ENCODE measurements at regions not wholly inside any gene's neighbourhood (a gene's known extent, or its start where the extent isn't known, plus 50 kb on each side); places are given as distances from the start of the nearest gene placed in this dataset.

DNA sequence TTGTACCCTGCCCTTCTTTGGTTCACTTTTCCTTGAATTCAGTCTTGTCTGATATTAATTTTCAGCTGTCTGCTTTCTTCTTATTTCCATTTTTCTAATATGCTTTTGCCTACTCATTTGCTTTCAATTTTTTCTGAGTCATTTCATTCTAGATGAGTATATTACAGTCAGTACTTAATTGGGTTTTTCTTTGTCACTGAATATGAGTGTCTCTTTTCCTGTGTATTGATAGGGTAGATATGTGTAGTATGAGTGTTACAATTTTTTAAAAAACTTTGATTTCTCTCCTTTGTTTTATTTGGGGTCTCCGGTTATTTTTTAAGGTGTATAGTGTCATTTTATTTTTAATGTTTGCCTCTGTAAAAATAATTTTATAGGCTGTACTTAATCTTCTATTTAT lies 222.2 kb downstream of the IDS start:
- no peak overlapping the region for H3K27ac Mint-ChIP-seq
- CTCF ChIA-PET = no interaction called here

DNA sequence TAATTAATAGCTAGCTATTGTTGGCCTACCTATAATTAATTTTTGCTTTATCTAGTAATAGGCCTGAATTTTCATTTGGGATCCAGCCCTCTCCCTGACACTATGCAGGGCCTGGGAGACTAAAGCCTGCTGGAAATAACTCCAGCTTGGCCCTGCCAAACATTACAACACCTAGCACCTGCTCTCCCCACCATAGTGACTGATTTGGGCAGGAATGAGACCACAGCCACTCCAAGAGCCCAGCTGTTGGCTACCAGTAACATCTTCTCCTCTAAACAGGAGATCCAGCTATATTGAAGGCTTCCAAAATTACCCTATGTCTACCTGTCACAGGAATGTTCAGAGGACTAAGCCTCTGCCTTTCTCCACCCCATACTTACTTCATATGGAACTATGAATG lies 225.1 kb downstream of the IDS start:
- Mint-ChIP-seq H3K9me3 (no peaks in the 10 kb centered on the region), H3K36me3 (ENCODE audit: low read depth) (no peaks in the 10 kb centered on the region), H3K27ac (no peak overlapping the region), H3K4me3 (no peak overlapping the region), H3K4me1 (ENCODE audit: low read depth) (no peaks in the 10 kb centered on the region), H3K27me3 (no peaks in the 10 kb centered on the region)
- no peaks in the 10 kb centered on the region for H3K9me3 ChIP-seq (ENCODE audit: control insufficient read depth in 1 of 2, insufficient read depth in 1 of 2, low read length in 2 of 2)
- intact Hi-C loops (cut with DNase I, micrococcal nuclease) = no loop called here
- DNase-seq = no peak
- no peak for ATAC-seq (ENCODE audit: poor library complexity)
- no peak overlapping the region for H3K27ac ChIP-seq (ENCODE audit: low read depth in 1 of 2, low read length in 2 of 2)
- no peaks in the 10 kb centered on the region for H3K27me3 ChIP-seq (ENCODE audit: control insufficient read depth in 1 of 2, insufficient read depth in 2 of 2, low read length in 2 of 2)
- no peaks in the 10 kb centered on the region for H3K4me1 ChIP-seq (ENCODE audit: insufficient read depth, low read length)
- no peak overlapping the region for H3K4me3 ChIP-seq (ENCODE audit: low read length)
- TF ChIP-seq, protein P1, sequence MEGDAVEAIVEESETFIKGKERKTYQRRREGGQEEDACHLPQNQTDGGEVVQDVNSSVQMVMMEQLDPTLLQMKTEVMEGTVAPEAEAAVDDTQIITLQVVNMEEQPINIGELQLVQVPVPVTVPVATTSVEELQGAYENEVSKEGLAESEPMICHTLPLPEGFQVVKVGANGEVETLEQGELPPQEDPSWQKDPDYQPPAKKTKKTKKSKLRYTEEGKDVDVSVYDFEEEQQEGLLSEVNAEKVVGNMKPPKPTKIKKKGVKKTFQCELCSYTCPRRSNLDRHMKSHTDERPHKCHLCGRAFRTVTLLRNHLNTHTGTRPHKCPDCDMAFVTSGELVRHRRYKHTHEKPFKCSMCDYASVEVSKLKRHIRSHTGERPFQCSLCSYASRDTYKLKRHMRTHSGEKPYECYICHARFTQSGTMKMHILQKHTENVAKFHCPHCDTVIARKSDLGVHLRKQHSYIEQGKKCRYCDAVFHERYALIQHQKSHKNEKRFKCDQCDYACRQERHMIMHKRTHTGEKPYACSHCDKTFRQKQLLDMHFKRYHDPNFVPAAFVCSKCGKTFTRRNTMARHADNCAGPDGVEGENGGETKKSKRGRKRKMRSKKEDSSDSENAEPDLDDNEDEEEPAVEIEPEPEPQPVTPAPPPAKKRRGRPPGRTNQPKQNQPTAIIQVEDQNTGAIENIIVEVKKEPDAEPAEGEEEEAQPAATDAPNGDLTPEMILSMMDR (IDR thresholded peaks at IDR 0.05) = no peak
- H3K36me3 ChIP-seq (ENCODE audit: insufficient read depth, low read length) = no peaks in the 10 kb centered on the region
- POLR2A ChIA-PET = no interaction called here
- CTCF ChIA-PET = no interaction called here

More for the DNA sequence above, 222.2 kb downstream of the IDS start:
- no peaks in the 10 kb centered on the region for H3K9me3 ChIP-seq (ENCODE audit: control insufficient read depth in 1 of 2, insufficient read depth in 1 of 2, low read length in 2 of 2)
- Mint-ChIP-seq H3K9me3 (no peaks in the 10 kb centered on the region), H3K4me1 (ENCODE audit: low read depth) (no peaks in the 10 kb centered on the region), H3K4me3 (no peak overlapping the region), H3K36me3 (ENCODE audit: low read depth) (no peaks in the 10 kb centered on the region), H3K27me3 (no peaks in the 10 kb centered on the region)
- POLR2A ChIA-PET = no interaction called here
- intact Hi-C loops (cut with DNase I, micrococcal nuclease) = no loop called here
- H3K4me3 ChIP-seq (ENCODE audit: low read length) = no peak overlapping the region
- TF ChIP-seq, protein P1 (IDR thresholded peaks at IDR 0.05) = no peak
- H3K4me1 ChIP-seq (ENCODE audit: insufficient read depth, low read length) = no peaks in the 10 kb centered on the region
- H3K27me3 ChIP-seq (ENCODE audit: control insufficient read depth in 1 of 2, insufficient read depth in 2 of 2, low read length in 2 of 2) = no peaks in the 10 kb centered on the region
- no peaks in the 10 kb centered on the region for H3K36me3 ChIP-seq (ENCODE audit: insufficient read depth, low read length)
- ATAC-seq (ENCODE audit: poor library complexity) (no peak), DNase-seq (no peak)
- no peak overlapping the region for H3K27ac ChIP-seq (ENCODE audit: low read depth in 1 of 2, low read length in 2 of 2)

DNA sequence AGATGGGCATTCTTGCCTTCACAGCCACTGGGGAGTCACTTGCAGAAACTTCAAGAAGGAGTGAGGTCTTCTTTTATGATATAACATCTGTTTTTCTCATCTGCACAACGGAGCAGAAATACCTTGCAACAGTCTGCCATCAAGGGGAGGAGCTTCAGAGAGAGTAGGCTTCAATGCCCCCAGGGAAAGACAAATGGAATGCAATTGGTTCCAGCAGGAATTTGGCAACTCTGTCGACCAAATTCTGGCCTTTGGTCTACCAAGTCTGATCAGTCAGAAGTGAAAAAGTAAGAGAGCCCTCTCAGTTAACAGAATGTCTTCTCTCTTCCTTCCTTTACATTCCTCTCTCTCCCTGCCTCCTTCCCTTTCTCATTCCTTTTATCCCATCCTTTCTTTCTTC lies 229.3 kb downstream of the IDS start:
- H3K4me1 Mint-ChIP-seq (ENCODE audit: low read depth) = no peaks in the 10 kb centered on the region
- POLR2A ChIA-PET = no interaction called here
- no peak overlapping the region for H3K4me3 ChIP-seq (ENCODE audit: low read length)
- no peaks in the 10 kb centered on the region for H3K27me3 Mint-ChIP-seq
- TF ChIP-seq, protein P1 (IDR thresholded peaks at IDR 0.05) = no peak
- H3K36me3 Mint-ChIP-seq (ENCODE audit: low read depth) = no peaks in the 10 kb centered on the region
- no peaks in the 10 kb centered on the region for H3K4me1 ChIP-seq (ENCODE audit: insufficient read depth, low read length)
- DNase-seq (no peak), ATAC-seq (ENCODE audit: poor library complexity) (no peak)
- H3K27ac ChIP-seq (ENCODE audit: low read depth in 1 of 2, low read length in 2 of 2) = no peak overlapping the region
- H3K9me3 Mint-ChIP-seq = no peaks in the 10 kb centered on the region
- CTCF ChIA-PET = no interaction called here
- H3K4me3 Mint-ChIP-seq = no peak overlapping the region
- H3K9me3 ChIP-seq (ENCODE audit: control insufficient read depth in 1 of 2, insufficient read depth in 1 of 2, low read length in 2 of 2) = no peaks in the 10 kb centered on the region
- no peaks in the 10 kb centered on the region for H3K36me3 ChIP-seq (ENCODE audit: insufficient read depth, low read length)
- no peak overlapping the region for H3K27ac Mint-ChIP-seq
- H3K27me3 ChIP-seq (ENCODE audit: control insufficient read depth in 1 of 2, insufficient read depth in 2 of 2, low read length in 2 of 2) = no peaks in the 10 kb centered on the region
- intact Hi-C loops (cut with DNase I, micrococcal nuclease) = no loop called here
